Activated T-cell treated with anti-CD3 and anti-CD28 coated beads, Interleukin-2, amount 50 U/mL, for 48 hours (primary cell): ENCODE measurements at regions not wholly inside any gene's neighbourhood (a gene's known extent, or its start where the extent isn't known, plus 50 kb on each side); places are given as distances from the start of the nearest gene placed in this dataset.
"Not testable (repeated sequence)": the region's sequence is repeated elsewhere in the genome, so short reads cannot be mapped to it uniquely, and the experiment has no call there.

Experiments used
- DNase-seq, 2 experiments: peaks; one replicate each; pipeline ENCODE4 v3.0.0-alpha.2; 2020

DNA sequence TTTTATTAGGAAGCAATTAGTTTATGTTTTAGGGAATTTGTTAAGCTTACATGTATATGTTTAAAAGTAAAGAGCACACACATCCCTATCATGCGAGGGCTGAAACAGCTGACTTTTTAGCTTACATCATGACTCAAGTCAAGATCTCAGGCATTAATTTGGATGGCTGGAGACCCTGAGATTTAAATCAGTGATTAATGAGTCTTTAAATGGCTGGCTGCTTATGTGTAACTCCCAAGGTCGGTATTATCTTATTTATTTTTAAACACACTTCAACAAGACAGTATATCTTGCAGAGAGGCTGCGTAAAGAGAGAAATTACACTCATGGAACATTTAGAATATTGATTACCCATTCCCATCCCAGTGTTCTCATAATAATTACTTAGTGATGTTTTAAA, 169.4 kb downstream of the KBTBD8 start:
- no peak for DNase-seq

DNA sequence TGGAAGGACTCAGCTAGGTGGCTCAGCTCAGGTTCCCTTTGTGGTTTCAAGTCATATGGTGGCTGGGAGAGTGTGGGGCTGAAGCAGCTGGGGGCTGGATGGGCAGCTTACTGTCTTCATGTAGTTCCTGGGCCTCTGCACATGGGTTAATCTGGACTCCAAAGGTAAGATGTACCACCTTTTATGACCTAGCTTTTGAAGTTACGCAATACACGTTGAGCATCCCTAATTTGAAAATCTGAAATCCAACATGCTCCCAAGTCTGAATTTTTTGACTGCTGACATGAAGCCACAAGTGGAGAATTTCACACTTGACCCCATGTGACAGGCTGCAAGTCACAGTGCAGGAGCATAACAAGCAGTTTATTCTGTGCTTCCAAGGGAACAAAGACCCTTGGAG, 173.7 kb downstream of the KBTBD8 start:
- DNase-seq, result no peak

- DNase-seq, result not testable (repeated sequence)
Measured at GRCh38 chr3:67173130-67173529, 175.0 kb downstream of the KBTBD8 start.

- no peak for DNase-seq
Measured at GRCh38 chr3:67176396-67176795, 178.3 kb downstream of the KBTBD8 start.

DNA sequence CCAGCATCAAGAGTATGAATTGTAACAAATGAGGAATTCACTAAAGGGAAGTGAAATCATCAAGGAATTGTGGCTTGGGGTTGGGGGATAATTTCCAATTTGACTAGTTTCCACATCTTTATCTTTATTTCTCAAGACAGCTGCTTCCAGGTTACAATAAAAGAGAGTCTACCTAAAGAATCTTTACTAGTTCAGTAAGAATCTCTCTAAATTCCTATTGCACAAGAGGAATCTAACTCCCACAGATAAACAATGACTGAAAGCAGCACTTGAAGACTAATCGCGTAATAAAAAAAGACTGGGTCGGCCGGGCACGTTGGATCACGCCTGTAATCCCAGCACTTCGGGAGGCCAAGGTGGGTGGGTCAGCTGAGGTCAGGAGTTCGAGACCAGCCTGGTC, 194.4 kb downstream of the KBTBD8 start:
- no peak for DNase-seq

GRCh38 chr3:67196677-67197076, 198.6 kb downstream of the KBTBD8 start:
- no peak for DNase-seq

GRCh38 chr3:67198374-67198773, 200.3 kb downstream of the KBTBD8 start:
- no peak for DNase-seq

DNA sequence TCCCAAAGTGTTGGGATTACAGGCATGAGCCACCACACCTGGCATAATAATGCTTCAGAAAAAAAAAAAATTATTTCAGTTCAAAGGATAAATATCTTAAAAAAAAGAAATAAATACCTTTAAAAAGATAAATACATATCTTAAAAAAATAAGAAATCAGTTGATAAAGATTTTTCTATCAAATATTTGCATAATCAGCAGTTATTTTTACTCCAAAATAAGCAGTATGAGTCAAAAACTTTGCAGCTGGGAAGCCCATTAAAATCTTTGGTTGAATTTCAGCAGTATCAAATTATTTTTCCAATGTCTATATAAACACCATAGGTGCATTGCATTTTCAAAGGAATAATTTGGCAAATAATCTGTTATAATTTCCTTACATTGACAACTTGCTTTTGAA, 202.5 kb downstream of the KBTBD8 start:
- DNase-seq, result no peak

DNA sequence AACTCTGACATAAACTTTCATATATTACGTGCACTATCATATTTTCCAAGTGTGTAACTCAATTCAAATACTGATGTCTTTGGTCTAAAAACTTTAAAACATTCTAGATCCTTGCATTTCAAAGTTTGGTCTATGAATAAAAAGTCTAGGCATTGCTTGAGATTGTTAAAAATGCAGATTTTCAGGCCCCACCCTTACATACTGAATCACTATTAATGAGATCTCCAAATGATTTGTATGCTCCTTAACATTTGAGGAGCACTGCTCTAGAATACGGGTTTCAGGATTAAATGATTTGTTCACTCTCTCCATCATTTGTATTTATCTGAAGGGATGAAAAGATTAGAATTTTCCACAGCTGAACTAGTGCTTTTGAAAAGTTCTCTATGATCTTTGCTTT, 202.9 kb downstream of the KBTBD8 start:
- DNase-seq, result no peak

GRCh38 chr3:67202053-67202452, 203.9 kb downstream of the KBTBD8 start:
- no peak for DNase-seq

- DNase-seq, result no peak
Measured at GRCh38 chr3:67204951-67205350, 206.8 kb downstream of the KBTBD8 start.

DNA sequence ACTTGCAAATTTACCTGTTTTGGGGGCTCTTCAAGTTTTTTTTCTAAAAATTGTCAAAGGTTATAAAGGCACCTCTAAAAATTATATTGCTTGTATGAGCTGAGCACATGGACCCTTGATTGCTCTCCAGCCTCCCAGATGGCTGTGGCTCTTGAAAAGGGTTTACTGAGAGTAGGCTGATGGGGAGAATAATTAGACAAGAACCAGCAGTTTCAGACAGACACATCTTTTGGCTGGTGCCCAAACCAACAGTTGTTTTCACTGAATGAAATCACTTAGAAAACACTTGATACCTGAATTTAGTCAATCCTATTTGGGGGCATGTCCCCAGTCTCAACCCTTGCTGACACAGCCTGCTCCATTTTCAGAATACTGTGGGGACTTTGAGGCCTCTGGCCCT, 217.6 kb downstream of the KBTBD8 start:
- no peak for DNase-seq

DNA sequence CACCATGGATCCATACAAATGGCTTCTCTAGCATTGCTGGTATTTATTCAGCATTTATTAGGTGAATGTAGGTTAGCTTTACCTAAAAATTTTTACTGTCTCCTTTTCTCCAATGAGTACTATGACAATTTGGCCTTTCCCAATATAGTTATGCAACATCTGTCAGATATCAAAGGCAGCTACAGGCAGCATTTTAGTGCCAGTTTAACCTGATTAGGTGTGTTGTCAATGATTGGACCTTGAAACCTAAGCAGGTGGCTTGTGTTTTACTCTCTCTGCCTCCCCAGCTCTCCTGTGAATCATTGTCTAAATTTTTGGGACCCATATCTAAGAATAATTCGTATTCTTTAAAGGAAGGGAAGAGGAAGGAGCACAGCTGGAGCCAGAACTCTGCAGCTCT, 228.9 kb downstream of the KBTBD8 start:
- no peak for DNase-seq

GRCh38 chr3:67228136-67228535, 230.0 kb downstream of the KBTBD8 start:
- no peak for DNase-seq

DNA sequence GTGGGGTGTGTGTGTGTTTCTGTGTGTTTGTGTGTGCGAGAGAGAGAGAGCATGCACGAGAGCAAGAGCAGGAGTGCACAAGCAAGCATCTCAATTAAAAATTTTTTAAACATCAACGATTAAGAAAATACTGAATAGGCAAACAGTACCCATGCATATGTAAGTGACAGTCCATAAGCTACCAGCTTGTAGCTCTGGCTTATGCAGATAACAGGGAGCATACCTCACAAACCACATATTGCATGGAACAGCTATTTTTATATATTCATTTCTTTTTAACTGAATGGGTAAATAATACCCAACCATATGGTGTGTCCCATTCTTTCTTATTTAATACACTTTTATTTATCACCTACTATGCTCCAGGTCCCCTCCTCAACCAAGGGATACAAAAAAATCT, 234.5 kb downstream of the KBTBD8 start:
- no peak for DNase-seq

DNA sequence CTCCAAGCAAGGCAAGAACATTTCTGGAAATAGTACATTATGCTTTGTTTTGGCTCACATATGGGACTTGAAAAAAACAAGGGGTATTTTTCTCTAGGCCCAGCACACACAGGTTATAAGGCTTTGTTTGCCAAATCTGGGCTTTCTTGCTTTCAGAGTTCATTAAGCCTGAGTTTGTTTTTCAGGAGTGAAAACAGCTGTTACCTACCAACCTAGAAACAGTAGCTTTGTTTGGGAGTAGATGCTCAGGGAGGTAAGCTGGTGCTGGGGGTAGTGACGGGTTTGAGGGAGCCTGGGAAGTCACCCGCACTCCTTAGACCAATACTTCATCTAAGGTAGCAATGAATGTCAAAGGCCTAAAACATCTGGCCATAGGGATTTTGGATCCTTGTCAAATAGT, 241.2 kb downstream of the KBTBD8 start:
- no peak for DNase-seq

DNA sequence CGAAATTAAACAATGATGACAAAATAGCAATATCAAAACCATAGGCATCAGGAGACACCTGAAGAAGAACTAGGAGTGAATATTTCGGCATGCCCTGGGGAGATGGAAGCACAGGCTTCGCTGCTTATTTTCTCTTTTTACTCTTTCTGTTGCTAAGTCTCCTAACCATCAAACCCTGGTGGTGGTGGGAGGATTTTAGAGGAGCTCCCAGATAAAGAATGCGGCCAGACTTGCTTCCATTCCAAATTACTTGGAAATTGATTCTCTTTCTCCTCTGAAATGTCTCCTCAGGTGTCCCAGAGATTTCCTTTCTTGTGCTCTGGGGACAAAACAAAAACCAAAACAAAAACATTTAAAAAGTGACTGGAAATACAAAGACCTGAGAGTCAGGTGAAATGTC, 243.0 kb downstream of the KBTBD8 start:
- no peak for DNase-seq

GRCh38 chr3:67244130-67244529, 246.0 kb downstream of the KBTBD8 start:
- DNase-seq, result no peak

DNA sequence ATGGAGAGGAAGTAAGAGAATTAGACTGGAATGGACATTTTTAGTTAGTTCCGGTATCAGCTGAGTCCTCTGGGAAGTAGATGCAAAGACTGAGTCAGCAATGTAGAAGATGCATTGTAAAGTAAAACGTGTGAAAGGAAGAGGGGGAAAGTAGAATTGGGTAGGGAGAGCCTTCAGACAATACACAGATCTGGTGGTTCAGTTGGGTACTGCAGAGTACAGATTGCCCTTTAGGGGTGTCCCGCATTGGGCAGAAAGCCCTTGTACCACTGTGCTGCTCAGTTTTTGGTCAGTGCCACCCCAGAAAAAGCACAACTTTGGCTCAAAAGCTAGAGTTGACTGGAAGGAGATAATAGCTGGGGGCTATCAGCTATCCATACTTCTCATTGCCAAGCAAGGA, 247.4 kb downstream of the KBTBD8 start:
- no peak for DNase-seq

DNA sequence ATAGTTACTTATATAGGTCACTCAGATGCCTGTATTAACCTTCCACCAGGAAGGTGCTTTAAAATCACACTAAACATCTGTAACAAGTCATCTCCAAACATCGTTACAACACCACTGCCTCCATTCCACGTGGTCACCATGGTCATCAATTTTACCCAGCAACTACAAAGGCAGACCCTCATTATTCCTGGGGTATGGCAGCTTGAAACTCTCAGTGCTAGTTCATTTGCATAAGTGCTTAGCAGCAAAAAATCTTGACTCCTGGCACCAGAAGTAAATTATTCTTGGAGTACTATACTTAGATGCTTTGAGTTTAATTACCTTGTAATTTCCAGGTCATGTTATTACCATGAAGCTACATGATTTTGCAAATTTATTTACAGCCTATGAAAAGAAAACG, 250.6 kb downstream of the KBTBD8 start:
- no peak for DNase-seq

- not testable (repeated sequence) for DNase-seq
Measured at GRCh38 chr3:67252906-67253305, 254.8 kb downstream of the KBTBD8 start.

- no peak for DNase-seq
Measured at GRCh38 chr3:67278015-67278618, 280.0 kb downstream of the KBTBD8 start.

DNA sequence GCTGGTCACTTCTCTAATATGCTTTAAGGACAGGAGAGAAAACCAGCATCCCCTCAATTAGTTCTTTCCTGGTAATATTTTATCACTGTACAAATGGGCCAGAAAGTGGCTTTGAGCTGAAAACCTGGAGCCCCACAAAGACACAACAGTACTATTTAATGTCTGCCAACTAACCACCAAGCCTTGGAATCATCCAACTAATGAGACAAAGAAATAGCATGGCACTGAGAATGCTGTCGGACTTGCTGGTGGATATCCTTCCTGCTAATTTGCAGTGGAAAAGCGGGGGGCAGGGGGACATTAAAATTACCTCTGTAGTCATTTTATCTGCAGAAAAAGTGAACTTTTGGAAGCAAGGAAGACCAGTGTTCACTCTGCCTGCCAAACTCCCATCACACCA, 288.5 kb downstream of the KBTBD8 start:
- no peak for DNase-seq

GRCh38 chr3:67288466-67289106, 290.5 kb downstream of the KBTBD8 start:
- DNase-seq, result no peak

GRCh38 chr3:67289626-67290025, 291.5 kb downstream of the KBTBD8 start:
- no peak for DNase-seq
